DOHH2 (cell line): ENCODE measurements at regions not wholly inside any gene's neighbourhood (a gene's known extent, or its start where the extent isn't known, plus 50 kb on each side); places are given as distances from the start of the nearest gene placed in this dataset.
"Not testable (repeated sequence)": the region's sequence is repeated elsewhere in the genome, so short reads cannot be mapped to it uniquely, and the experiment has no call there.

Experiments
- CTCF ChIP-seq: fragments of 200-600 bp; sonication (generic); IDR thresholded peaks from one replicate; pipeline ENCODE4 v1.5.1; 2014; ENCODE audit warnings: antibody characterized with exemption, mild to moderate bottlenecking, low read depth, low read length; ENCODE audit not compliant: poor library complexity, severe bottlenecking
- EZH2phosphoT487 ChIP-seq: fragments of 200-600 bp; sonication (generic); IDR thresholded peaks from 2 replicates; pipeline ENCODE4 v1.6.1; 2017; ENCODE audit warnings: borderline replicate concordance, mild to moderate bottlenecking, antibody characterized with exemption, low read length, moderate library complexity, mixed read lengths

GRCh38 chr22:16714568-16714967 is 110.6 kb downstream of the XKR3 start:
- not testable (repeated sequence) for TF ChIP-seq CTCF, EZH2phosphoT487
